ENCODE measurements at regions not wholly inside any gene's neighbourhood (a gene's known extent, or its start where the extent isn't known, plus 50 kb on each side); places are given as distances from the start of the nearest gene placed in this dataset.

- Histone ChIP-seq H3K36me3 (ENCODE audit: control insufficient read depth, insufficient read depth, low read length) (no peaks in the 10 kb centered on the region), H3K4me1 (ENCODE audit: control insufficient read depth, insufficient read depth, low read length) (peaks cover 11% of the 10 kb centered on the region; the same call in 1 of the 2 replicates), H3K4me3 (ENCODE audit: low read depth, low read length) (no peak overlapping the region), H3K9me3 (ENCODE audit: control insufficient read depth, insufficient read depth, low read depth, low read length) (no peaks in the 10 kb centered on the region), H3K27me3 (ENCODE audit: control insufficient read depth, insufficient read depth, low read length) (no peaks in the 10 kb centered on the region), H3K9ac (ENCODE audit: low read length) (no peak overlapping the region), H3K27ac (ENCODE audit: low read depth, low read length) (no peak overlapping the region)
These were observed 109.9 kb downstream of the JCAD start for GRCh38 chr10:29949411-29950011.

GRCh38 chr10:29948881-29949355, 110.5 kb downstream of the JCAD start:
- Histone ChIP-seq H3K4me1 (ENCODE audit: control insufficient read depth, insufficient read depth, low read length) (peaks cover 11% of the 10 kb centered on the region; the same call in 1 of the 2 replicates), H3K9me3 (ENCODE audit: control insufficient read depth, insufficient read depth, low read depth, low read length) (no peaks in the 10 kb centered on the region), H3K9ac (ENCODE audit: low read length) (no peak overlapping the region), H3K36me3 (ENCODE audit: control insufficient read depth, insufficient read depth, low read length) (no peaks in the 10 kb centered on the region), H3K27ac (ENCODE audit: low read depth, low read length) (no peak overlapping the region), H3K27me3 (ENCODE audit: control insufficient read depth, insufficient read depth, low read length) (no peaks in the 10 kb centered on the region), H3K4me3 (ENCODE audit: low read depth, low read length) (no peak overlapping the region)

- Histone ChIP-seq H3K9ac (ENCODE audit: low read length) (no peak overlapping the region), H3K4me3 (ENCODE audit: low read depth, low read length) (no peak overlapping the region), H3K9me3 (ENCODE audit: control insufficient read depth, insufficient read depth, low read depth, low read length) (no peaks in the 10 kb centered on the region), H3K4me1 (ENCODE audit: control insufficient read depth, insufficient read depth, low read length) (peaks cover 11% of the 10 kb centered on the region; the same call in 1 of the 2 replicates), H3K36me3 (ENCODE audit: control insufficient read depth, insufficient read depth, low read length) (no peaks in the 10 kb centered on the region), H3K27ac (ENCODE audit: low read depth, low read length) (no peak overlapping the region), H3K27me3 (ENCODE audit: control insufficient read depth, insufficient read depth, low read length) (no peaks in the 10 kb centered on the region)
These were observed 111.7 kb downstream of the JCAD start for GRCh38 chr10:29947701-29948060.

GRCh38 chr10:29946953-29947700, 112.3 kb downstream of the JCAD start:
- peaks cover 11% of the 10 kb centered on the region; the same call in 1 of the 2 replicates for H3K4me1 ChIP-seq (ENCODE audit: control insufficient read depth, insufficient read depth, low read length)
- no peak overlapping the region for H3K9ac ChIP-seq (ENCODE audit: low read length)
- no peaks in the 10 kb centered on the region for H3K27me3 ChIP-seq (ENCODE audit: control insufficient read depth, insufficient read depth, low read length)
- no peaks in the 10 kb centered on the region for H3K9me3 ChIP-seq (ENCODE audit: control insufficient read depth, insufficient read depth, low read depth, low read length)
- no peaks in the 10 kb centered on the region for H3K36me3 ChIP-seq (ENCODE audit: control insufficient read depth, insufficient read depth, low read length)
- H3K27ac ChIP-seq (ENCODE audit: low read depth, low read length), result no peak overlapping the region
- H3K4me3 ChIP-seq (ENCODE audit: low read depth, low read length), result no peak overlapping the region

- Histone ChIP-seq H3K36me3 (ENCODE audit: control insufficient read depth, insufficient read depth, low read length) (no peaks in the 10 kb centered on the region), H3K4me1 (ENCODE audit: control insufficient read depth, insufficient read depth, low read length) (peaks cover 11% of the 10 kb centered on the region; the same call in 1 of the 2 replicates), H3K4me3 (ENCODE audit: low read depth, low read length) (no peak overlapping the region), H3K9ac (ENCODE audit: low read length) (no peak overlapping the region), H3K9me3 (ENCODE audit: control insufficient read depth, insufficient read depth, low read depth, low read length) (no peaks in the 10 kb centered on the region), H3K27me3 (ENCODE audit: control insufficient read depth, insufficient read depth, low read length) (no peaks in the 10 kb centered on the region), H3K27ac (ENCODE audit: low read depth, low read length) (no peak overlapping the region)
These were observed 112.8 kb downstream of the JCAD start for GRCh38 chr10:29946614-29946952.

GRCh38 chr10:29941476-29941875, 117.9 kb downstream of the JCAD start:
- no peaks in the 10 kb centered on the region for H3K4me1 ChIP-seq (ENCODE audit: control insufficient read depth, insufficient read depth, low read length)
- H3K27ac ChIP-seq (ENCODE audit: low read depth, low read length), result no peak overlapping the region
- H3K27me3 ChIP-seq (ENCODE audit: control insufficient read depth, insufficient read depth, low read length), result no peaks in the 10 kb centered on the region
- no peaks in the 10 kb centered on the region; the same call in 1 of the 2 replicates for H3K9me3 ChIP-seq (ENCODE audit: control insufficient read depth, insufficient read depth, low read depth, low read length)
- no peaks in the 10 kb centered on the region for H3K36me3 ChIP-seq (ENCODE audit: control insufficient read depth, insufficient read depth, low read length)
- no peak overlapping the region for H3K9ac ChIP-seq (ENCODE audit: low read length)
- no peak overlapping the region for H3K4me3 ChIP-seq (ENCODE audit: low read depth, low read length)

GRCh38 chr10:29932991-29933390, 126.4 kb downstream of the JCAD start:
- Histone ChIP-seq H3K4me3 (ENCODE audit: low read depth, low read length) (no peak overlapping the region), H3K9ac (ENCODE audit: low read length) (no peak overlapping the region), H3K4me1 (ENCODE audit: control insufficient read depth, insufficient read depth, low read length) (no peaks in the 10 kb centered on the region), H3K27me3 (ENCODE audit: control insufficient read depth, insufficient read depth, low read length) (no peaks in the 10 kb centered on the region), H3K27ac (ENCODE audit: low read depth, low read length) (no peak overlapping the region), H3K36me3 (ENCODE audit: control insufficient read depth, insufficient read depth, low read length) (no peaks in the 10 kb centered on the region), H3K9me3 (ENCODE audit: control insufficient read depth, insufficient read depth, low read depth, low read length) (no peaks in the 10 kb centered on the region)

- Histone ChIP-seq H3K27me3 (ENCODE audit: control insufficient read depth, insufficient read depth, low read length) (no peaks in the 10 kb centered on the region), H3K36me3 (ENCODE audit: control insufficient read depth, insufficient read depth, low read length) (no peaks in the 10 kb centered on the region), H3K4me3 (ENCODE audit: low read depth, low read length) (no peak overlapping the region), H3K9me3 (ENCODE audit: control insufficient read depth, insufficient read depth, low read depth, low read length) (no peaks in the 10 kb centered on the region), H3K9ac (ENCODE audit: low read length) (no peak overlapping the region), H3K4me1 (ENCODE audit: control insufficient read depth, insufficient read depth, low read length) (0 out of 2 replicates have a peak, but pooled peaks cover under 1% of the 10 kb centered on the region), H3K27ac (ENCODE audit: low read depth, low read length) (no peak overlapping the region)
These were observed 127.6 kb downstream of the JCAD start for GRCh38 chr10:29931833-29932232.

GRCh38 chr10:29929006-29929405, 130.4 kb downstream of the JCAD start:
- Histone ChIP-seq H3K4me3 (ENCODE audit: low read depth, low read length) (no peak overlapping the region), H3K27me3 (ENCODE audit: control insufficient read depth, insufficient read depth, low read length) (no peaks in the 10 kb centered on the region), H3K27ac (ENCODE audit: low read depth, low read length) (no peak overlapping the region), H3K4me1 (ENCODE audit: control insufficient read depth, insufficient read depth, low read length) (peaks cover 9% of the 10 kb centered on the region), H3K9me3 (ENCODE audit: control insufficient read depth, insufficient read depth, low read depth, low read length) (no peaks in the 10 kb centered on the region), H3K36me3 (ENCODE audit: control insufficient read depth, insufficient read depth, low read length) (no peaks in the 10 kb centered on the region), H3K9ac (ENCODE audit: low read length) (no peak overlapping the region)

- Histone ChIP-seq H3K9ac (ENCODE audit: low read length) (no peak overlapping the region), H3K4me3 (ENCODE audit: low read depth, low read length) (no peak overlapping the region), H3K4me1 (ENCODE audit: control insufficient read depth, insufficient read depth, low read length) (peaks cover 9% of the 10 kb centered on the region), H3K9me3 (ENCODE audit: control insufficient read depth, insufficient read depth, low read depth, low read length) (no peaks in the 10 kb centered on the region), H3K27ac (ENCODE audit: low read depth, low read length) (no peak overlapping the region), H3K36me3 (ENCODE audit: control insufficient read depth, insufficient read depth, low read length) (no peaks in the 10 kb centered on the region), H3K27me3 (ENCODE audit: control insufficient read depth, insufficient read depth, low read length) (no peaks in the 10 kb centered on the region)
These were observed 132.7 kb downstream of the JCAD start for GRCh38 chr10:29926693-29927048.

GRCh38 chr10:29925771-29926692, 133.4 kb downstream of the JCAD start:
- Histone ChIP-seq H3K4me3 (ENCODE audit: low read depth, low read length) (no peak overlapping the region), H3K27ac (ENCODE audit: low read depth, low read length) (no peak overlapping the region), H3K9ac (ENCODE audit: low read length) (no peak overlapping the region), H3K9me3 (ENCODE audit: control insufficient read depth, insufficient read depth, low read depth, low read length) (no peaks in the 10 kb centered on the region), H3K27me3 (ENCODE audit: control insufficient read depth, insufficient read depth, low read length) (0 out of 2 replicates have a peak, but pooled peaks cover 2% of the 10 kb centered on the region), H3K36me3 (ENCODE audit: control insufficient read depth, insufficient read depth, low read length) (no peaks in the 10 kb centered on the region), H3K4me1 (ENCODE audit: control insufficient read depth, insufficient read depth, low read length) (peaks cover 9% of the 10 kb centered on the region)

Measured in HUES6 (cell line).